OCI-LY7 (cell line): ENCODE measurements at regions not wholly inside any gene's neighbourhood (a gene's known extent, or its start where the extent isn't known, plus 50 kb on each side); places are given as distances from the start of the nearest gene placed in this dataset.

Experiments
- EZH2phosphoT487 ChIP-seq: fragments of 200-600 bp; sonication (generic); IDR thresholded peaks from 2 replicates; pipeline ENCODE4 v1.6.1; 2018; ENCODE audit warnings: low read depth, borderline replicate concordance, mild to moderate bottlenecking, mixed run types, antibody characterized with exemption, low read length, moderate library complexity, mixed read lengths
- TF ChIP-seq, protein P1 (sequence below): fragments of 200-600 bp; sonication (generic); conservative IDR thresholded peaks from 2 replicates; pipeline ENCODE4 v1.5.1; 2014; ENCODE audit warnings: mild to moderate bottlenecking, antibody characterized with exemption, low read length, moderate library complexity, mixed read lengths

DNA sequence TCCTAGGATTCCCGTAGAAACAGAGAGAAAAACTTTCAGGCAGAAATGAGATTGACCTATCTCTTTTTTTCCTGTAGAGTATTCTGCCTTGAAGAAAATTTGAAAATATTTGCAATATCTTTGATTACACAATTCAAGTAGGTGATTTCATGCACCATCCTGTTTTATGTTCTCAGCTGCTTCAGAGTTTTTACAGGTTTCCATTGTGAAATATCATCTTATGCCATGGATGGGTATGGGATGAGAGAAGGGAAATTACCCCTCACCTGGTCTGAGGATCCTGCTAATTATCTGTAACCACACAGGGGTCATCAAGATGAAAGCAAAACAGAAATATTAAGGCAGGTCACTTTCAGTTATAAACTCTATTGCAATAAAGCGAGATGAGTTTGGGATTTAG is 264.8 kb downstream of the TXNL1 start:
- TF ChIP-seq, protein P1, sequence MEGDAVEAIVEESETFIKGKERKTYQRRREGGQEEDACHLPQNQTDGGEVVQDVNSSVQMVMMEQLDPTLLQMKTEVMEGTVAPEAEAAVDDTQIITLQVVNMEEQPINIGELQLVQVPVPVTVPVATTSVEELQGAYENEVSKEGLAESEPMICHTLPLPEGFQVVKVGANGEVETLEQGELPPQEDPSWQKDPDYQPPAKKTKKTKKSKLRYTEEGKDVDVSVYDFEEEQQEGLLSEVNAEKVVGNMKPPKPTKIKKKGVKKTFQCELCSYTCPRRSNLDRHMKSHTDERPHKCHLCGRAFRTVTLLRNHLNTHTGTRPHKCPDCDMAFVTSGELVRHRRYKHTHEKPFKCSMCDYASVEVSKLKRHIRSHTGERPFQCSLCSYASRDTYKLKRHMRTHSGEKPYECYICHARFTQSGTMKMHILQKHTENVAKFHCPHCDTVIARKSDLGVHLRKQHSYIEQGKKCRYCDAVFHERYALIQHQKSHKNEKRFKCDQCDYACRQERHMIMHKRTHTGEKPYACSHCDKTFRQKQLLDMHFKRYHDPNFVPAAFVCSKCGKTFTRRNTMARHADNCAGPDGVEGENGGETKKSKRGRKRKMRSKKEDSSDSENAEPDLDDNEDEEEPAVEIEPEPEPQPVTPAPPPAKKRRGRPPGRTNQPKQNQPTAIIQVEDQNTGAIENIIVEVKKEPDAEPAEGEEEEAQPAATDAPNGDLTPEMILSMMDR: no peak
- no peak for TF ChIP-seq EZH2phosphoT487
